GM21786 (cell line): ENCODE measurements at regions not wholly inside any gene's neighbourhood (a gene's known extent, or its start where the extent isn't known, plus 50 kb on each side); places are given as distances from the start of the nearest gene placed in this dataset.

Experiments used
- ATAC-seq: cut with Tn5 transposase; IDR thresholded peaks from one replicate; pipeline ENCODE4 v1.9.1; 2021; ENCODE audit not compliant: unreplicated experiment

GRCh38 chr2:204012072-204012653 is 75.6 kb downstream of the ICOS start:
- no peak for ATAC-seq

DNA sequence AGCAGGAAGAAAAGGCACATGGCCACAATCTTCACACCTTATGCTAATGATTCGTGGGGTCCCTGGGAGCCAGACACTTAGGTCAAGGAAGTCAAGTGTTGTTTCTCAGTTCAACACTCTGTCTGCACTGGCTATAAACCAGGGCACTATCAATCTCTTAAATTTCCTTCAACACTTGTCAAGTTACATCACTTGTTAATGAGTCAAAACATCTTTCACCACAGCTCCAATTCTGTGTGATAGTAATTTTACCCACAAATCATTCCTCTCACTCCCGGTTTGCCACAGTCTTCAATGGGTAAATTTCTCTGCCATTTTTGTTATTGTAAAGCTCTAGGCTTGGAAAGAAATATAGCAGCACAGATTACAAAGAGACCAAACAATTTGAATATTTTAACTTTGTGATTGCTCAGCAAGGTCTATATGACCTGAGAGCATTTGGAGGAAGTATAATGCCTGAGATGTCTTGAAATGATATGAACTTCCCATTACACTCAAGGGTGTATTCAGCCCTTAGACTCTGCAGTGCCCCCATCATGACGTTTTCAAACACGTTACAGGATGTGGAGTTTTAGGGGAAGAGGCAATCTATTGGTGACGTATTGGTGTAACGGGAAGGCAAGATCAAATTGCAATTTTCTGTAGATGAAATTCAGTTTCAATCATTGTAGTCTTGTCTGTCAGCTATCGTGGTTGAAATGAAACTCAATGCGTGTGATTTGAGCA is 78.7 kb downstream of the ICOS start:
- ATAC-seq: no peak

DNA sequence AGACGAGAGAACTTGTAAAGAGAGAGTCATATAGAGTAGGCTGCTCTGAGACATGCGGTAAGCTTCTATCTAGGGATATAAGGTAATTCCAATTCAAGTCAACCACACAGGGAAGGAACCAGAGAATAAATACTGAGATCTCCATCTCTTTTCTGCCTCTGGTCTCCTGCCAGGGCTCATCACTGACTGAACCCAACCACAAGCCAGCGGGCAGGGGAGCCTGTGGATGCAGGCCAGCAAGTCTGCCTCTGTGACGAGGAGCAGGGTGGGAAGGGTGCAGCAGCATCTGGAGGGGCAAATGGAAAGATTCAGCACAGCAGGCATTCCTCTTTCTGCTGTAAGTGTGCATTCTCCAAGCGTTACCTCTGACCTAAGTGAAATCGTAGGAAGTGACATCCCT is 82.2 kb downstream of the ICOS start:
- no peak for ATAC-seq

DNA sequence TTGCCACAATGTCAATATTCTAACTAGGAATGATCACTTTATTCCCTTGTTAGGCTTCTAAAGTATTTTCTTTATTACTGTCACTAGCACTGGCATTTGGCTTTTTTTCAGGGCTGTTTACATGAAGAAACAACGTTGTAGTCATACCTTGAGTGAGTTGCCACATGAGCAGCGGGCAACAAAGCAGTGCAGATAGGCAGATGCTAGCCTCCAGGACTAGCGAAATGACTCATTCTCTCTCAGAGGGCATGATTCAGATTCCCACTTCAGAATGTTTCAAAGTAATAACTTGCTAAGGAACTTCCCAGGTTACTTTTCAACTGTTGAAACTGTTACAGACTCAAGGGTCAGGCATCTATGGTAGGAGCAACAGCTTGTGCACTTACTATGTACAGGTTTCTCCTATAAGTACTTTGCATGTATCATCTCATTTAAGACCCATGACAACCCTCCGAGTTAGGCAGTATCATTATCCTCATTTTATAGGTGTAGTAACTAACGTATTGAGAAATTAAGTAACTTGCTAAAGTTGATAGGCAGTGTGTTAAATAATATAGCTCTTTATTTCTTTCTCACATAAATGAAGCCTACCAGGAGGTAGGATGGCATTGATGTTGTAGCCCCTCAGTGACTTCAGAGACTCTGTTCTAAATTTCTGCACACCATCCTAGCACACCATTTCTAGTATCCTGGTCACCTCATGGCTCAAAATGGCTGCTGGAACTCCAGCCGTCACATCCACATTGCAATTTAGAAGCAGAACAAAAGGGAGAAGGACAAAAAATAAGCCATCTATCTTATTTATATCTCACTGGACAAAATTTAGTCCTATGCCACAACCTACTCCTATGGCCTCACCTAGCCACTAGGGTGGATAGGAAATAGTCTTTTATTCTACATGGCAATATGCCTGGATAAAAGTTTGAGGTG is 83.3 kb downstream of the ICOS start:
- ATAC-seq: peak; percentile 76

GRCh38 chr2:204021290-204022081 is 84.9 kb downstream of the ICOS start:
- no peak for ATAC-seq

GRCh38 chr2:204022550-204022949 is 86.0 kb downstream of the ICOS start:
- no peak for ATAC-seq

DNA sequence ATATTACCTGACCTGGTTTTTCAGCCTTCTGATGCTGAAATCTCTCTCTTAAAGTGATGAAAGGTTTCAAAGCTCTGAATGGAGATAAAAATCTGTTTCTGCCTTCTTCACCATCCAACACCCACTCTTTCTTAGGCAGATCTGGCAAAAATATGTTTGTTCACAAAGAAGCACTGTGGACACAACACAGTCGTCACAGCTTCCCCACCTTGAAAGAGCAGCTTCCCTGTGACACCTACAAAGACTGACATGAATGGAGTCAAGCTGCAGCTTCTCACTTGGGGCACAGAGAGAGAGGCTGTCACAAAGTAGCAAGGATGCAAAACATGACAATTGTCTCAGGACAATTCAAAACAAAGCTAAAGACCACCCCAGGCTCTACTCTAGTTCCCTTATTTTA is 86.5 kb downstream of the ICOS start:
- ATAC-seq: no peak

GRCh38 chr2:204024503-204024902 is 87.9 kb downstream of the ICOS start:
- ATAC-seq: no peak

DNA sequence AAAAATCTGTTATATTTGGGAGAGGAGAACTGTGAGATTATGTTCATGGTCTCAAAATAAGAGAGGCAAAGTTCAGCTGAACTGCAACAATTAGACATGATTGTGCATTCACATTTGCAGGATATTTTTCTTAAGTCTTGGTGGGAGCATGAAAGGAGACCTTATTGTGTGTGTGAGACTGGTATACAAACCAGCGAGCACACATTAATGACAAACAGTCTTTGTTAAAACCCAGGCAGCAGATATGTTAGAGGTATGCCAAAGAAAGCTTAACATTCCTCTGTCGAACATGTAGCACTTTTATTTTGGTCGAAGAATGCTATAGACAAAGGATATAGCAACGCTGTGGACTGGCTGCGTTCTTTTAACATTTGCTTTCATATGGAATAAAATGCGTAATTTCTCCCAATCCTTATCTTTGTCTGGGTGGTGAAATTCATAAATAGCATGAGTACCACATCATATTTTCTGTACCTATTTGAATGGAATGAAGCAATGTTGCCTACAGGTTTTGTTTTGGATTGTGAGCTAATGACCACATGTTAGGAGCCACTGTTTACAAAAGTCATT is 88.4 kb downstream of the ICOS start:
- no peak for ATAC-seq

GRCh38 chr2:204026294-204026693 is 89.7 kb downstream of the ICOS start:
- no peak for ATAC-seq

DNA sequence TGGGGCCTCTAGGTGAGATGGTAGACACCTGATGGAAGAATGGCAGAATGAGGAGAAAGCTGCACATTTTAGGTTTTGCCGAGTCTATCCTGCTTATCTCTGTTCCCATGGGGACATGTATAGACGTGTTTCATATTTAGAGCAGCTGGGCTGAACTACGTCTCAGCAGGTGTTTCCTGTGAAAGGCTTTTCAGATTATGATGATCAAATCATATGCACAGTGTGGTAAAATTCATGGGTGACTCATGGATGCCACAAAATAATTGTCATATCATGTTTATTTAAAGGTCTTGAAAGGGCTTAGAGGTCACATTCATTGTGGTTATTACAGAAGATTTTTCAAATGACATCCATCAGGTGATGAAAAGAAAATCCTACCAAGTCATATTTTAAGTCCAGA is 90.5 kb downstream of the ICOS start:
- ATAC-seq: peak; percentile 75

DNA sequence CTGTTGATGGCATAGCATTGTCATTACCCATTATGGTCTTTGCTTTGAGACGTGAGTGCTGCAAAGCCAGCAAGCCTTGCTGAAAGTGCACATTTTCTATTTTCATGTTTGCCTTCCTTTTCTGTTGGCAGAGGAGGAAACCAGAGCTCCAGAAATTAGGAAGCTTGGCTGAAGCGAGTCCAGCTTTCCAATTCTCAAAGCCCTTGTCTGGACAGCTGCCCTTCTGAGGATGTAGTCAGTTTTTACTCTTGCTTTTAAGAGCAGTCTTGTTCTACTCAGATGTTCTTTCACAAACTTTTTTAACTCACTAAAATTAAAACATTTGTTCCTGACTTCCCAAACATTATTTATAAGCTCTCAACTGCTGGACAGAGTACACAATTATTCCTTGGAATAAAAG is 93.8 kb downstream of the ICOS start:
- no peak for ATAC-seq

DNA sequence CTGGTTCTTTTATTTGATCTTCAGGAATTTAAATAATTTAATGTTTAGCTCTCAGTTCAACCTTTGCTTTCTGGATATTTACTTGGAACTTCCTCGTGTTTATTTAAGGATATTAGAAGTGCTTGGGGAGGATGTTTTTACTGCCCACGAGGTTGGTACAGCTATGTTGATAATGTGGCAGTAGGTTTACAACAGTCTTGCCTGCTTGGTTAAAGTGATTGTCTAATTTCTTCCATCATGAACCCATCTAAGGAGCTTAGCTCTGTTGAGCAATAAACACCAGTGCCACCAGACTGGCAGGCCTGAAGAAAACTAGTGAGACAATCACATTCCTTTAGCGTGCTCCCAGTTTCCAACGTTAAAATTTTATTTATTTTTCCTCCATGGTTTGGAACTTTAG is 94.5 kb downstream of the ICOS start:
- ATAC-seq: no peak

GRCh38 chr2:204032301-204032700 is 95.7 kb downstream of the ICOS start:
- ATAC-seq: no peak

- ATAC-seq: no peak
These were observed 97.3 kb downstream of the ICOS start for GRCh38 chr2:204033611-204034495.

- ATAC-seq: no peak
These were observed 100.1 kb downstream of the ICOS start for GRCh38 chr2:204036706-204037105.

DNA sequence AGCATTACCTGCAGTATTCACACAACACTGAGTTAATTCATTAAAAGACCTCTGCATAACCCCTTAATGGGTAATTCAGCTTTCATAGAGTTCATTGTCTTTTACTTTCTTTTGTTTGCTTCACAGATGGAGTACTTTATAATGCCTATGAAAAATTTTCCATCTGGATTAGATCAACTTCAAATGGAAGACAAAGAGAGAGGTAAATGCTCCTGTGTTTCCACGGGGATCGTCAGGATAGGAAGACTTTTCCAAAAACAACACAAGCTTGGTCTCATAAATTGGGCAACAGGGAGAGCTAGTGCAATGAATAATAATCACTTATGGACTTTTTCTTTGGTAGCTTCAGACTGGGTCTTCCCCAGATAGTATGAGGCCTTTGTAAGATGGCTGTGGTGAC is 100.7 kb downstream of the ICOS start:
- ATAC-seq: no peak

DNA sequence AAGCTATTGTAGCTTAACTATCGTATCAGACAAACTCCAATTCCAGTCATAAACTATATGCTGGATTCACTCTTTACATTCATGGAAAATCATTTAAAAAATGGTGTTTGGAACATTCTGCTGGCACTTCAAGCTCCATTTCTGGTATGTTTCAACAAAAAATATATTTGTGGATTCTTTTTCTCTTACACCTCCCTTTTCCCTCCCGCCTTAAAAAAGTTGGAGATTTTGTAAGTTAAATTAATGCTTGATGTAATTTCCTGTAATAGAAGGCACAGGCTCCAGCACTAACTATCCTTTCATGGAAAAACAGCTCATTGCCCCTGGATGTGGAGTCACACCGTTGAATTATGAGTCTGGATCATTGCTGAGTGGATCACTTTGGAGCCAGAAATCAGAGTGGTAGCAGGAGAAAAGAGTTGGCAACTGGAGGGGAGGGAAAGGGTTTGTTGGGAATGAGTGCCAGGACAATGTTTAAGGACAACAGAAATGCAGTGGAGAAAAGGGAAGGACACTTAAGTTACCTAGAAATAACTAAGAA is 102.8 kb downstream of the ICOS start:
- ATAC-seq: no peak

- no peak for ATAC-seq
These were observed 103.5 kb downstream of the ICOS start for GRCh38 chr2:204040016-204040415.

- no peak for ATAC-seq
These were observed 105.8 kb downstream of the ICOS start for GRCh38 chr2:204042401-204042800.
